ENCODE measurements at regions not wholly inside any gene's neighbourhood (a gene's known extent, or its start where the extent isn't known, plus 50 kb on each side); places are given as distances from the start of the nearest gene placed in this dataset.
"Not testable (repeated sequence)": the region's sequence is repeated elsewhere in the genome, so short reads cannot be mapped to it uniquely, and the experiment has no call there.

DNA sequence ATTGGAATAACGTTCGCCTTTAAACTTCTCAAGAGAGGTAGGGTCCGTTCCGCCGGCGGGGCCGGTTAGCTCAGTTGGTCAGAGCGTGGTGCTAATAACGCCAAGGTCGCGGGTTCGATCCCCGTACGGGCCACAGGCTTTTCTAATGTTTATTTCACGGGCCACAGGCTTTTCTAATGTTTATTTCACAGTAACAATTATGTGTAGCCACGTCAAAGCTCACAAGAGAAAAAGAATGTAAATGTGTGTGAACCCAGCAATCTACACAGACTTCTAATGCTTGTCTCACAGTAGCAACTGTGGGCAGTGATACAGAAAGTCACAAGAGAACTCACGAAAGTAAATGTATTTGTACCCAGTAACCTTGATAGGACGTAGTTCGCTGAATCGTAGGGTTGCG lies 121.0 kb upstream of the ZNF322 start:
- TF ChIP-seq, protein P1, sequence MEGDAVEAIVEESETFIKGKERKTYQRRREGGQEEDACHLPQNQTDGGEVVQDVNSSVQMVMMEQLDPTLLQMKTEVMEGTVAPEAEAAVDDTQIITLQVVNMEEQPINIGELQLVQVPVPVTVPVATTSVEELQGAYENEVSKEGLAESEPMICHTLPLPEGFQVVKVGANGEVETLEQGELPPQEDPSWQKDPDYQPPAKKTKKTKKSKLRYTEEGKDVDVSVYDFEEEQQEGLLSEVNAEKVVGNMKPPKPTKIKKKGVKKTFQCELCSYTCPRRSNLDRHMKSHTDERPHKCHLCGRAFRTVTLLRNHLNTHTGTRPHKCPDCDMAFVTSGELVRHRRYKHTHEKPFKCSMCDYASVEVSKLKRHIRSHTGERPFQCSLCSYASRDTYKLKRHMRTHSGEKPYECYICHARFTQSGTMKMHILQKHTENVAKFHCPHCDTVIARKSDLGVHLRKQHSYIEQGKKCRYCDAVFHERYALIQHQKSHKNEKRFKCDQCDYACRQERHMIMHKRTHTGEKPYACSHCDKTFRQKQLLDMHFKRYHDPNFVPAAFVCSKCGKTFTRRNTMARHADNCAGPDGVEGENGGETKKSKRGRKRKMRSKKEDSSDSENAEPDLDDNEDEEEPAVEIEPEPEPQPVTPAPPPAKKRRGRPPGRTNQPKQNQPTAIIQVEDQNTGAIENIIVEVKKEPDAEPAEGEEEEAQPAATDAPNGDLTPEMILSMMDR (conservative IDR thresholded peaks at IDR 0.05) = not testable (repeated sequence)
- not testable (repeated sequence) for TF ChIP-seq ZFX (IDR thresholded peaks at IDR 0.05)

Data from C4-2B (cell line).